Tibial nerve (tissue), 3 donors: ENCODE measurements at regions not wholly inside any gene's neighbourhood (a gene's known extent, or its start where the extent isn't known, plus 50 kb on each side); places are given as distances from the start of the nearest gene placed in this dataset.

Source experiments
- POLR2A ChIP-seq, 2 donors: fragments of 450-650 bp; IDR thresholded peaks; one replicate each; pipeline ENCODE4 v1.6.1; 2017; ENCODE audit warnings: antibody characterized with exemption in 2 of 2, mild to moderate bottlenecking in 2 of 2, moderate library complexity in 2 of 2
- TF ChIP-seq, protein P1 (sequence below), 5 experiments: fragments of 200-600 bp in 3 of 5; fragments of 450-650 bp in 2 of 5; sonication (generic) in 3 of 5; IDR thresholded peaks; one replicate each; pipeline ENCODE4 v1.5.1; 2016 to 2019; ENCODE audit warnings: antibody characterized with exemption in 5 of 5, mild to moderate bottlenecking in 3 of 5, moderate library complexity in 2 of 5

DNA sequence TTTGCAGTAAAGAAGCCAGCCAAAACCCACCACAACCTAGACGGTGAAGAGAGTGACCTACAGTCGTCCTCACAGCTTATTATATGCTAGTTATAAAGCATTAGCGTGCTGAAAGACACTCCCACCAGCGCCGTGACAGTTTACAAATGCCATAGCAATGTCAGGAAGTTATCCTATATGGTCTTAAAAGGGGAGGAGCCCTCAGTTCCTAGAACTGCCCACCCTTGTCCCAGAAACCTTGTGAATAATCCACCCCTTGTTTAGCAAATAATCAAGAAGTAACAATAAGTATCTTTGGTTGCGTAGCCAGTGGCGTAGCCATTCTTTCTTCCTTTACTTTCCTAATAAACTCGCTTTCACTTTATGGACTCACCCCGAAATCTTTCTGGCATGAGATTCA is 227.9 kb upstream of the ARGLU1 start:
- no peak for TF ChIP-seq POLR2A (IDR thresholded peaks at IDR 0.05)
- TF ChIP-seq, protein P1, sequence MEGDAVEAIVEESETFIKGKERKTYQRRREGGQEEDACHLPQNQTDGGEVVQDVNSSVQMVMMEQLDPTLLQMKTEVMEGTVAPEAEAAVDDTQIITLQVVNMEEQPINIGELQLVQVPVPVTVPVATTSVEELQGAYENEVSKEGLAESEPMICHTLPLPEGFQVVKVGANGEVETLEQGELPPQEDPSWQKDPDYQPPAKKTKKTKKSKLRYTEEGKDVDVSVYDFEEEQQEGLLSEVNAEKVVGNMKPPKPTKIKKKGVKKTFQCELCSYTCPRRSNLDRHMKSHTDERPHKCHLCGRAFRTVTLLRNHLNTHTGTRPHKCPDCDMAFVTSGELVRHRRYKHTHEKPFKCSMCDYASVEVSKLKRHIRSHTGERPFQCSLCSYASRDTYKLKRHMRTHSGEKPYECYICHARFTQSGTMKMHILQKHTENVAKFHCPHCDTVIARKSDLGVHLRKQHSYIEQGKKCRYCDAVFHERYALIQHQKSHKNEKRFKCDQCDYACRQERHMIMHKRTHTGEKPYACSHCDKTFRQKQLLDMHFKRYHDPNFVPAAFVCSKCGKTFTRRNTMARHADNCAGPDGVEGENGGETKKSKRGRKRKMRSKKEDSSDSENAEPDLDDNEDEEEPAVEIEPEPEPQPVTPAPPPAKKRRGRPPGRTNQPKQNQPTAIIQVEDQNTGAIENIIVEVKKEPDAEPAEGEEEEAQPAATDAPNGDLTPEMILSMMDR (IDR thresholded peaks at IDR 0.05) = no peak
